ENCODE measurements at regions not wholly inside any gene's neighbourhood (a gene's known extent, or its start where the extent isn't known, plus 50 kb on each side); places are given as distances from the start of the nearest gene placed in this dataset.

- TF ChIP-seq CTCF (conservative IDR thresholded peaks at IDR 0.05; ENCODE audit: low read depth in 2 of 2) (no peak), EZH2 (IDR thresholded peaks at IDR 0.05; ENCODE audit: low read depth, unreplicated experiment) (no peak), CREB1 (CRISPR knock-in tag; IDR thresholded peaks at IDR 0.05; ENCODE audit: low read depth) (no peak), POLR2AphosphoS5 (IDR thresholded peaks at IDR 0.05; ENCODE audit: low read depth) (no peak), NANOG (IDR thresholded peaks at IDR 0.05; ENCODE audit: borderline replicate concordance) (no peak), ETS1 (IDR thresholded peaks at IDR 0.05) (no peak), JUNB (IDR thresholded peaks at IDR 0.05; ENCODE audit: unreplicated experiment) (no peak), EZH2phosphoT487 (IDR thresholded peaks at IDR 0.05; ENCODE audit: unreplicated experiment) (no peak)
These were observed 109.8 kb downstream of the ACTL7B start for GRCh38 chr9:108746001-108746400.

Data from GM23338 (cell line).